Neural progenitor cell (in vitro differentiated cells): ENCODE measurements at regions not wholly inside any gene's neighbourhood (a gene's known extent, or its start where the extent isn't known, plus 50 kb on each side); places are given as distances from the start of the nearest gene placed in this dataset.

ENCODE experiments used
- DNase-seq: peaks from one replicate; pipeline ENCODE4 v3.0.0-alpha.2; 2016; ENCODE audit warnings: low spot score
- H2AFZ ChIP-seq: fragments of 200-600 bp; sonication (generic); replicated peaks from 2 replicates; pipeline ENCODE4 v1.6.1; 2016; ENCODE audit warnings: antibody characterized with exemption
- H3F3A ChIP-seq: fragments of 200-600 bp; sonication (generic); 2 replicates; pipeline ENCODE4 v1.6.1; 2016; ENCODE audit warnings: antibody characterized with exemption, low read depth
- H3K27ac ChIP-seq: fragments of 200-600 bp; sonication (generic); 2 replicates; pipeline ENCODE4 v1.5.1; 2016; ENCODE audit warnings: mild to moderate bottlenecking
- H3K27me3 ChIP-seq: fragments of 200-600 bp; sonication (generic); 2 replicates; pipeline ENCODE4 v1.6.1; 2016; ENCODE audit warnings: mild to moderate bottlenecking, moderate library complexity
- H3K36me3 ChIP-seq: fragments of 200-600 bp; sonication (generic); 2 replicates; pipeline ENCODE4 v1.5.1; 2016
- H3K4me1 ChIP-seq: fragments of 200-600 bp; sonication (generic); 2 replicates; pipeline ENCODE4 v1.6.1; 2016; ENCODE audit warnings: mixed run types
- H3K4me2 ChIP-seq: fragments of 200-600 bp; sonication (generic); 2 replicates; pipeline ENCODE4 v1.6.1; 2016
- H3K4me3 ChIP-seq: fragments of 200-600 bp; sonication (generic); 2 replicates; pipeline ENCODE4 v1.5.1; 2016
- H3K79me2 ChIP-seq: fragments of 200-600 bp; sonication (generic); 2 replicates; pipeline ENCODE4 v1.6.1; 2016; ENCODE audit warnings: low read depth
- H3K9ac ChIP-seq: fragments of 200-600 bp; sonication (generic); 2 replicates; pipeline ENCODE4 v1.6.1; 2016
- H3K9me3 ChIP-seq: fragments of 200-600 bp; sonication (generic); 2 replicates; pipeline ENCODE4 v1.5.1; 2016; ENCODE audit warnings: low read depth
- H4K20me1 ChIP-seq: fragments of 200-600 bp; sonication (generic); 2 replicates; pipeline ENCODE4 v1.6.1; 2016; ENCODE audit warnings: low read depth
- H3K27ac Mint-ChIP-seq: 3 replicates; pipeline ENCODE4 v1.8.0; 2021; ENCODE audit warnings: mixed read lengths
- H3K27me3 Mint-ChIP-seq: 2 replicates; pipeline ENCODE4 v1.8.0; 2022; ENCODE audit warnings: low read depth, mild to moderate bottlenecking, inconsistent platforms, moderate library complexity, mixed read lengths; ENCODE audit not compliant: insufficient read depth
- H3K36me3 Mint-ChIP-seq: 3 replicates; pipeline ENCODE4 v1.8.0; 2021; ENCODE audit warnings: mixed read lengths
- H3K4me1 Mint-ChIP-seq: 3 replicates; pipeline ENCODE4 v1.8.0; 2021; ENCODE audit warnings: mixed read lengths
- H3K4me3 Mint-ChIP-seq: 3 replicates; pipeline ENCODE4 v1.8.0; 2021; ENCODE audit warnings: mild to moderate bottlenecking, moderate library complexity, mixed read lengths
- H3K9me3 Mint-ChIP-seq: 3 replicates; pipeline ENCODE4 v1.8.0; 2020; ENCODE audit warnings: mixed read lengths
- EZH2 ChIP-seq: fragments of 200-600 bp; sonication (generic); IDR thresholded peaks from 2 replicates; pipeline ENCODE4 v1.6.1; 2017; ENCODE audit warnings: antibody characterized with exemption, mild to moderate bottlenecking, moderate library complexity
- EZH2phosphoT487 ChIP-seq: fragments of 200-600 bp; sonication (generic); IDR thresholded peaks from 2 replicates; pipeline ENCODE4 v1.6.1; 2017; ENCODE audit warnings: antibody characterized with exemption
- TF ChIP-seq, protein P1 (sequence below): fragments of 200-600 bp; sonication (generic); IDR thresholded peaks from 2 replicates; pipeline ENCODE4 v1.5.1; 2017; ENCODE audit warnings: antibody characterized with exemption, mild to moderate bottlenecking

- no peaks in the 10 kb centered on the region for H3K36me3 ChIP-seq
- no peak overlapping the region for H3K4me3 ChIP-seq
- no peaks in the 10 kb centered on the region for H3K27me3 Mint-ChIP-seq
- no peaks in the 10 kb centered on the region for H3K36me3 Mint-ChIP-seq
- no peaks in the 10 kb centered on the region for H3K4me1 Mint-ChIP-seq
- H3K27ac ChIP-seq, result no peak overlapping the region
- H3K4me1 ChIP-seq, result no peaks in the 10 kb centered on the region
- TF ChIP-seq EZH2 (no peak), EZH2phosphoT487 (no peak)
- TF ChIP-seq, protein P1, sequence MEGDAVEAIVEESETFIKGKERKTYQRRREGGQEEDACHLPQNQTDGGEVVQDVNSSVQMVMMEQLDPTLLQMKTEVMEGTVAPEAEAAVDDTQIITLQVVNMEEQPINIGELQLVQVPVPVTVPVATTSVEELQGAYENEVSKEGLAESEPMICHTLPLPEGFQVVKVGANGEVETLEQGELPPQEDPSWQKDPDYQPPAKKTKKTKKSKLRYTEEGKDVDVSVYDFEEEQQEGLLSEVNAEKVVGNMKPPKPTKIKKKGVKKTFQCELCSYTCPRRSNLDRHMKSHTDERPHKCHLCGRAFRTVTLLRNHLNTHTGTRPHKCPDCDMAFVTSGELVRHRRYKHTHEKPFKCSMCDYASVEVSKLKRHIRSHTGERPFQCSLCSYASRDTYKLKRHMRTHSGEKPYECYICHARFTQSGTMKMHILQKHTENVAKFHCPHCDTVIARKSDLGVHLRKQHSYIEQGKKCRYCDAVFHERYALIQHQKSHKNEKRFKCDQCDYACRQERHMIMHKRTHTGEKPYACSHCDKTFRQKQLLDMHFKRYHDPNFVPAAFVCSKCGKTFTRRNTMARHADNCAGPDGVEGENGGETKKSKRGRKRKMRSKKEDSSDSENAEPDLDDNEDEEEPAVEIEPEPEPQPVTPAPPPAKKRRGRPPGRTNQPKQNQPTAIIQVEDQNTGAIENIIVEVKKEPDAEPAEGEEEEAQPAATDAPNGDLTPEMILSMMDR, result no peak
- H4K20me1 ChIP-seq, result no peaks in the 10 kb centered on the region
- H3K27me3 ChIP-seq, result no peaks in the 10 kb centered on the region
- no peak overlapping the region for H3K27ac Mint-ChIP-seq
- no peak overlapping the region for H3K4me3 Mint-ChIP-seq
- H3K9ac ChIP-seq, result no peak overlapping the region
- H3K4me2 ChIP-seq, result no peak overlapping the region
- no peak for DNase-seq
- H3K79me2 ChIP-seq, result no peaks in the 10 kb centered on the region
- H2AFZ ChIP-seq, result no peak overlapping the region
- no peaks in the 10 kb centered on the region for H3F3A ChIP-seq
- no peaks in the 10 kb centered on the region for H3K9me3 Mint-ChIP-seq
- no peaks in the 10 kb centered on the region for H3K9me3 ChIP-seq
Measured at GRCh38 chr13:47004540-47004939, 107.7 kb upstream of the HTR2A start.

DNA sequence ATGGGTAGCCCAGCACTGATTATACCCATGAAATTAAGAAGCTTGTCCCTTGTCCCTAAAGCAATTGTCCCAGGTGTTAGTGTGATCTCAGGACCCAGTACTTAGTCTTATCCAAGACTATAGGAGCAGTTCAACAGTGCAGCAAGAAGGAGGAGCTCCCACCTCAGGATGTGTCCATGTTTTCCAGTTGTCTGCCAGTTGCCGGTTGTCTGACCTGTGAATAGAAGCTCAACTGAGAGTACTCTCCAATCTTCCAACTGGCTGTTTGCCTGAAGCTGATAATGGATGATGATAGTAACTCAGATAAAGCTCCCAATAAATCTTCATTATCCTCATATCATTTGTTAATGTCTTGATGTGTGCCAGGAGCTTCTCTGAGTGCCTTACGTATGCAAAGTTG is 107.2 kb upstream of the HTR2A start:
- no peaks in the 10 kb centered on the region for H3K27me3 ChIP-seq
- H3F3A ChIP-seq, result no peaks in the 10 kb centered on the region
- Mint-ChIP-seq H3K4me3 (no peak overlapping the region), H3K27ac (no peak overlapping the region), H3K9me3 (no peaks in the 10 kb centered on the region), H3K4me1 (no peaks in the 10 kb centered on the region), H3K36me3 (no peaks in the 10 kb centered on the region), H3K27me3 (no peaks in the 10 kb centered on the region)
- H2AFZ ChIP-seq, result no peak overlapping the region
- H4K20me1 ChIP-seq, result no peaks in the 10 kb centered on the region
- H3K4me2 ChIP-seq, result no peak overlapping the region
- no peak overlapping the region for H3K27ac ChIP-seq
- H3K9ac ChIP-seq, result no peak overlapping the region
- H3K4me1 ChIP-seq, result no peaks in the 10 kb centered on the region
- DNase-seq, result peak; percentile 11
- H3K36me3 ChIP-seq, result no peaks in the 10 kb centered on the region
- no peaks in the 10 kb centered on the region for H3K79me2 ChIP-seq
- no peaks in the 10 kb centered on the region for H3K9me3 ChIP-seq
- no peak overlapping the region for H3K4me3 ChIP-seq
- no peak for TF ChIP-seq EZH2phosphoT487
- TF ChIP-seq, protein P1, result peak; percentile 39
- no peak for TF ChIP-seq EZH2

- Histone ChIP-seq H3K36me3 (no peaks in the 10 kb centered on the region), H3F3A (no peaks in the 10 kb centered on the region), H2AFZ (no peak overlapping the region), H3K9ac (no peak overlapping the region), H3K27me3 (no peaks in the 10 kb centered on the region), H3K9me3 (no peaks in the 10 kb centered on the region), H3K4me1 (no peaks in the 10 kb centered on the region), H4K20me1 (no peaks in the 10 kb centered on the region), H3K27ac (no peak overlapping the region), H3K4me2 (no peak overlapping the region), H3K79me2 (no peaks in the 10 kb centered on the region), H3K4me3 (no peak overlapping the region)
- Mint-ChIP-seq H3K27ac (no peak overlapping the region), H3K4me3 (no peak overlapping the region), H3K36me3 (no peaks in the 10 kb centered on the region), H3K4me1 (no peaks in the 10 kb centered on the region), H3K27me3 (no peaks in the 10 kb centered on the region), H3K9me3 (no peaks in the 10 kb centered on the region)
- TF ChIP-seq, protein P1, result no peak
- no peak for TF ChIP-seq EZH2phosphoT487
- TF ChIP-seq EZH2, result no peak
- DNase-seq, result no peak
Measured at GRCh38 chr13:47000165-47000564, 103.3 kb upstream of the HTR2A start.
